Lower leg skin (tissue), 4 donors: ENCODE measurements at regions not wholly inside any gene's neighbourhood (a gene's known extent, or its start where the extent isn't known, plus 50 kb on each side); places are given as distances from the start of the nearest gene placed in this dataset.
"Not testable (repeated sequence)": the region's sequence is repeated elsewhere in the genome, so short reads cannot be mapped to it uniquely, and the experiment has no call there.

Experiments
- DNase-seq, 2 donors: peaks; one replicate each; pipeline ENCODE4 v3.0.0-alpha.2; 2019; ENCODE audit warnings: low spot score in 2 of 2
- H3K4me3 ChIP-seq: fragments of 200-600 bp; sonication (generic); 2 replicates; pipeline ENCODE4 v1.5.1; 2017; ENCODE audit warnings: mild to moderate bottlenecking, low read depth; ENCODE audit not compliant: poor library complexity, severe bottlenecking
- CTCF ChIP-seq, 3 donors: fragments of 450-650 bp; IDR thresholded peaks; one replicate each; pipeline ENCODE4 v1.5.1; 2016; ENCODE audit warnings: antibody characterized with exemption in 3 of 3, mild to moderate bottlenecking in 3 of 3, moderate library complexity in 2 of 3
- POLR2A ChIP-seq, 2 donors: fragments of 450-650 bp; IDR thresholded peaks; one replicate each; pipeline ENCODE4 v1.6.1; 2016 to 2017; ENCODE audit warnings: antibody characterized with exemption in 2 of 2, mild to moderate bottlenecking in 1 of 2, moderate library complexity in 1 of 2
- WGBS, 2 donors: methylation state at CpG; one replicate each; pipeline ENCODE4 v1.1.5; 2018; 5-methylcytosine and 5-hydroxymethylcytosine counted together
- intact Hi-C: fragments of 100-400 bp; cut with DNase I; formaldehyde crosslinking; loops from one replicate; pipeline ENCODE4 v1.15.0; 2023; ENCODE audit warnings: low total_unique reads

GRCh38 chr6:113713665-113714064 is 143.5 kb upstream of the MARCKS start:
- intact Hi-C loops: no loop called here
- TF ChIP-seq CTCF (IDR thresholded peaks at IDR 0.05) (no peak), POLR2A (IDR thresholded peaks at IDR 0.05) (no peak)
- 95 to 98% methylated on average over 2 of the region's 2 CpGs for WGBS, 2 donors
- DNase-seq: no peak
- H3K4me3 ChIP-seq: no peak overlapping the region

DNA sequence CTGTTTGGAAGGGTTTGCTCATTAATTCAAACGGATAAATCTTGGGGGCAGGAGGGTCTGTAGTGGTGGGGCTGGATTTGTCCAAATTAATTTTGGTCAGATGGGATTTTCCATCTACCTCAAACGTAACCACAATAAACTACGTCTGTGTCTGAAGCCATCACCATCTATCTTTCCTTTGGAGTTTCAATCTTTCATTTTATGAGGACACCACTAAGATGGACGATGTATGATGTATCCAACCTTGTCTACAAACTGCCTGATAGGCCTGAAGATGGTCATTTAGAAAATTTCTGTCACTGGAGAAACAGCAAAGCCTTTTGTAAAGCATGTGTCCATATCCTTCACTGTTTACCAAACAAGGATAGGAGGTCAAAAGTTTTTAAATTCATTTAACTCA is 138.6 kb upstream of the MARCKS start:
- no peak overlapping the region for H3K4me3 ChIP-seq
- intact Hi-C loops: no loop called here
- TF ChIP-seq CTCF (IDR thresholded peaks at IDR 0.05) (no peak), POLR2A (IDR thresholded peaks at IDR 0.05) (no peak)
- DNase-seq: no peak
- 81 to 88% methylated on average over 4 of the region's 4 CpGs for WGBS, 2 donors

DNA sequence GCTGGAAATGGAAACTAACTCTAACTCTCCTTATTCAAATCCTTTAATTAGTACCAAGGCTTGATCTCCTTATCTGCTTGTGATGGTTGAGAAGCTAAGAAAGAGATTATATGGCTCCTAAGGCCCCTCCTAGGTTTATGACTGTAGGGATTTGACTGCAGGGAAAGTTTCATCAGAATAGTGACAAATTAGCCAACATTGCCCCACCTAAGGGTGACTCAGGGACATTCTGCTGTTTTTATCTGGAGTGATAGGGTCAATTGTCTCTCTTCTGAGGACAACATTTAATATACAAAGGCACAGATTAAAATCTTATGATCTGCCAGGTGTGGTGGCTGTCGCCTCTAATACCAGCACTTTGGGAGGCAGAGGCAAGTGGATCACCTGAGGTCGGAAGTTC is 138.1 kb upstream of the MARCKS start:
- intact Hi-C loops: no loop called here
- TF ChIP-seq POLR2A (IDR thresholded peaks at IDR 0.05) (no peak), CTCF (IDR thresholded peaks at IDR 0.05) (no peak)

DNA sequence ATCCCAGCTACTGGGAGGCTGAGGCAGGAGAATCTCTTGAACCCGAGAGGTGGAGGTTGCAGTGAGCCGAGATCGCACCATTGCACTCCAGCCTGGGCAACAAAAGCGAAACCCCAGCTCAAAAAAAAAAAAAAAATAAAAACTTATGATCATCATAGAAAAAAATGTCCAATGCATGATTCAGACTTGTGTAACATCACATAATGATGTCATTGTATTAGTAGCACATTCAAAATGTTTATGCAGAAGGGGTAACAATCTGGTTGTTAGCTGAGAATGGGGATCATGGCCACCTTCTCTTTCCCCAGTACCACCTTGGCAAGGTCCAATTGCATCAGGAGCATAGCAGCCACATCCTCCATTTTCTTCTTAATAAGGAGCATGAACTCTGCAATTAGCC is 137.6 kb upstream of the MARCKS start:
- no peak for DNase-seq
- intact Hi-C loops: no loop called here
- TF ChIP-seq CTCF (IDR thresholded peaks at IDR 0.05) (no peak), POLR2A (IDR thresholded peaks at IDR 0.05) (no peak)
- 96 to 100% methylated on average over 4 of the region's 4 CpGs for WGBS, 2 donors
- no peak overlapping the region for H3K4me3 ChIP-seq

More for the DNA sequence above, 138.1 kb upstream of the MARCKS start:
- DNase-seq: no peak
- 95 to 100% methylated on average over 2 of the region's 2 CpGs for whole genome bisulfite sequencing, 2 donors
- H3K4me3 ChIP-seq: no peak overlapping the region

GRCh38 chr6:113723182-113723581 is 134.0 kb upstream of the MARCKS start:
- intact Hi-C loops: no loop called here
- TF ChIP-seq CTCF (IDR thresholded peaks at IDR 0.05) (no peak), POLR2A (IDR thresholded peaks at IDR 0.05) (no peak)
- no peak for DNase-seq
- H3K4me3 ChIP-seq: no peak overlapping the region
- 41 to 50% methylated on average over 4 of the region's 4 CpGs for WGBS, 2 donors

DNA sequence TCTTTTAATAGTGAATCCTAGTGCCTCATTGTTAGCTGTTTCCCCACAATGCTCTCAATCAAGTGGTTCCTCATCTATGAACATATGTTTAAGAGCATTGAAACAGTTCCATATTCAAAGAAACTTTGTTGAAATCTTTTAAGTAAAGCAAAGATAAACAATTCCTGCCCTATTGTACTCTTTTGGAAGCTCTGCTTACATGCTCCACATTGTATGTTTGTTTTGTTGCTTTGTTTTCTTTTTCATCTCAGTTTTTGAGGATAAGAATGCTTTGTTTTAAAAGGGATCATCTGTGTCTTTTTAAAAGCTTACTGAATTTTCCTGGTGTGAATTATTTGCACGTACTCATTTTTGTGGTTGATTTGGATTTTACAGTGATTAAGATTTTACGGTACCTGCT is 132.2 kb upstream of the MARCKS start:
- H3K4me3 ChIP-seq, DNase-seq, intact Hi-C loops: not testable (repeated sequence)
- WGBS, 2 donors: 88% methylated on average over 2 of the region's 2 CpGs
